H9 (cell line): ENCODE measurements at regions not wholly inside any gene's neighbourhood (a gene's known extent, or its start where the extent isn't known, plus 50 kb on each side); places are given as distances from the start of the nearest gene placed in this dataset.

ENCODE experiments used
- DNase-seq: peaks from one replicate; pipeline ENCODE4 v3.0.0-alpha.2; 2017
- H2AFZ ChIP-seq: one replicate; pipeline ENCODE4 v1.6.1; 2013; ENCODE audit warnings: mild to moderate bottlenecking, low read length, control low read depth, moderate library complexity
- H2AK5ac ChIP-seq: 2 replicates; pipeline ENCODE4 v1.6.1; 2013; ENCODE audit warnings: low read length, control low read depth, mixed read lengths; ENCODE audit not compliant: insufficient read length
- H2BK120ac ChIP-seq: one replicate; pipeline ENCODE4 v1.6.1; 2013; ENCODE audit warnings: low read depth, mild to moderate bottlenecking, low read length, control low read depth, inconsistent platforms; ENCODE audit not compliant: poor library complexity, severe bottlenecking
- H2BK12ac ChIP-seq: 2 replicates; pipeline ENCODE4 v1.6.1; 2013; ENCODE audit warnings: low read length, control low read depth, mixed read lengths, low read depth; ENCODE audit not compliant: insufficient read length
- H2BK15ac ChIP-seq: 2 replicates; pipeline ENCODE4 v1.6.1; 2013; ENCODE audit warnings: low read depth, low read length, control low read depth
- H2BK20ac ChIP-seq: one replicate; pipeline ENCODE4 v1.6.1; 2013; ENCODE audit warnings: low read depth, mild to moderate bottlenecking, low read length, control low read depth, inconsistent platforms; ENCODE audit not compliant: poor library complexity, severe bottlenecking
- H2BK5ac ChIP-seq: 2 replicates; pipeline ENCODE4 v1.6.1; 2013; ENCODE audit warnings: low read length, control low read depth, mixed read lengths; ENCODE audit not compliant: insufficient read length
- H3K14ac ChIP-seq: 2 replicates; pipeline ENCODE4 v1.6.1; 2013; ENCODE audit warnings: low read length, control low read depth; ENCODE audit not compliant: insufficient read depth
- H3K18ac ChIP-seq: 2 replicates; pipeline ENCODE4 v1.6.1; 2013; ENCODE audit warnings: low read depth, mild to moderate bottlenecking, mixed read lengths, low read length, control low read depth; ENCODE audit not compliant: insufficient read length
- H3K23ac ChIP-seq: 2 replicates; pipeline ENCODE4 v1.6.1; 2013; ENCODE audit warnings: low read length, control low read depth, mixed read lengths, low read depth; ENCODE audit not compliant: insufficient read length
- H3K23me2 ChIP-seq: 2 replicates; pipeline ENCODE4 v1.6.1; 2013; ENCODE audit warnings: low read depth, mild to moderate bottlenecking, mixed read lengths, low read length, control low read depth; ENCODE audit not compliant: insufficient read length, poor library complexity, severe bottlenecking
- H3K27ac ChIP-seq: 2 replicates; pipeline ENCODE4 v1.5.1; 2013; ENCODE audit warnings: low read length, control low read depth, mixed read lengths, low read depth; ENCODE audit not compliant: insufficient read length
- H3K27me3 ChIP-seq: 2 replicates; pipeline ENCODE4 v1.6.1; 2013; ENCODE audit warnings: low read length, control low read depth, inconsistent platforms; ENCODE audit not compliant: insufficient read depth
- H3K4ac ChIP-seq: 2 replicates; pipeline ENCODE4 v1.6.1; 2013; ENCODE audit warnings: low read depth, mild to moderate bottlenecking, control low read depth, inconsistent platforms, low read length, moderate library complexity
- H3K4me1 ChIP-seq: 2 replicates; pipeline ENCODE4 v1.6.1; 2013; ENCODE audit warnings: low read length, control low read depth, inconsistent platforms; ENCODE audit not compliant: insufficient read depth
- H3K4me2 ChIP-seq: 2 replicates; pipeline ENCODE4 v1.6.1; 2013; ENCODE audit warnings: low read length, control low read depth, mixed read lengths; ENCODE audit not compliant: insufficient read length, insufficient read depth
- H3K56ac ChIP-seq: 2 replicates; pipeline ENCODE4 v1.6.1; 2013; ENCODE audit warnings: low read depth, mild to moderate bottlenecking, mixed read lengths, low read length, control low read depth; ENCODE audit not compliant: insufficient read length
- H3K79me1 ChIP-seq: 2 replicates; pipeline ENCODE4 v1.6.1; 2013; ENCODE audit warnings: low read depth, mild to moderate bottlenecking, moderate library complexity, low read length, control low read depth, inconsistent platforms; ENCODE audit not compliant: insufficient read depth, poor library complexity, severe bottlenecking
- H3K79me2 ChIP-seq: 2 replicates; pipeline ENCODE4 v1.6.1; 2013; ENCODE audit warnings: low read length, control low read depth, inconsistent platforms; ENCODE audit not compliant: insufficient read depth
- H3K9ac ChIP-seq: 2 replicates; pipeline ENCODE4 v1.6.1; 2013; ENCODE audit warnings: low read length, control low read depth, mixed read lengths; ENCODE audit not compliant: insufficient read length; ENCODE audit errors: extremely low read depth
- H3K9me3 ChIP-seq: one replicate; pipeline ENCODE4 v1.6.1; 2013; ENCODE audit warnings: low read depth, low read length, inconsistent platforms; ENCODE audit not compliant: control insufficient read depth
- H3T11ph ChIP-seq: one replicate; pipeline ENCODE4 v1.6.1; 2013; ENCODE audit warnings: mild to moderate bottlenecking, low read length, control low read depth, inconsistent platforms
- H4K20me1 ChIP-seq: one replicate; pipeline ENCODE4 v1.6.1; 2013; ENCODE audit not compliant: control insufficient read depth, insufficient read length, insufficient read depth
- H4K5ac ChIP-seq: 2 replicates; pipeline ENCODE4 v1.6.1; 2013; ENCODE audit warnings: low read depth, mild to moderate bottlenecking, mixed read lengths, low read length, control low read depth; ENCODE audit not compliant: insufficient read length
- H4K8ac ChIP-seq: replicated peaks from 2 replicates; pipeline ENCODE4 v1.6.1; 2013; ENCODE audit warnings: low read length, control low read depth, mixed read lengths, low read depth; ENCODE audit not compliant: insufficient read length
- H4K91ac ChIP-seq: 2 replicates; pipeline ENCODE4 v1.6.1; 2013; ENCODE audit warnings: low read depth, mild to moderate bottlenecking, moderate library complexity, mixed read lengths, low read length, control low read depth; ENCODE audit not compliant: insufficient read length
- H3K27ac Mint-ChIP-seq, 3 experiments: 2 replicates in 2 of 3; 3 replicates in 1 of 3; pipeline ENCODE4 v1.8.0; 2020 to 2021; ENCODE audit warnings: mixed read lengths in 3 of 3, mild to moderate bottlenecking in 1 of 3, moderate library complexity in 1 of 3
- H3K27me3 Mint-ChIP-seq: 2 replicates; pipeline ENCODE4 v1.8.0; 2021; ENCODE audit warnings: low read depth, mild to moderate bottlenecking, moderate library complexity, mixed read lengths
- H3K36me3 Mint-ChIP-seq, 3 experiments: 2 replicates in 2 of 3; 3 replicates in 1 of 3; pipeline ENCODE4 v1.8.0; 2020 to 2021; ENCODE audit warnings: low read depth in 3 of 3, mixed read lengths in 3 of 3; ENCODE audit not compliant: insufficient read depth in 1 of 3
- H3K4me1 Mint-ChIP-seq, 2 experiments: 2 replicates each; pipeline ENCODE4 v1.8.0; 2020; ENCODE audit warnings: mixed read lengths in 2 of 2
- H3K4me3 Mint-ChIP-seq, 2 experiments: 2 replicates in 1 of 2; 3 replicates in 1 of 2; pipeline ENCODE4 v1.8.0; 2020 to 2021; ENCODE audit warnings: mild to moderate bottlenecking in 2 of 2, mixed read lengths in 2 of 2, moderate library complexity in 1 of 2
- H3K9me3 Mint-ChIP-seq, 2 experiments: 2 replicates in 1 of 2; 3 replicates in 1 of 2; pipeline ENCODE4 v1.8.0; 2020; ENCODE audit warnings: mild to moderate bottlenecking in 2 of 2, mixed read lengths in 2 of 2, moderate library complexity in 1 of 2
- CTCF ChIP-seq: fragments of 200-600 bp; sonication (generic); conservative IDR thresholded peaks from 3 replicates; pipeline ENCODE4 v1.8.0; 2021; ENCODE audit warnings: antibody characterized with exemption, mild to moderate bottlenecking
- WGBS: extraction: QIAGEN DNeasy Blood & Tissue Kit; methylation state at CpG from one replicate; pipeline ENCODE4 v1.1.7; 2013; ENCODE audit warnings: missing lambda C conversion rate, low lambda C conversion rate, mixed read lengths; ENCODE audit not compliant: insufficient read length; ENCODE audit errors: extremely low coverage; 5-methylcytosine and 5-hydroxymethylcytosine counted together

- Mint-ChIP-seq H3K27me3 (peaks cover 2% of the 10 kb centered on the region; the same call in 1 of the 2 replicates), H3K9me3 (peaks cover 0 to 3% of the 10 kb centered on the region in 2 experiments; a peak in 3 of 5 replicates), H3K36me3 (peaks cover 0 to 3% (median 0%) of the 10 kb centered on the region in 3 experiments; a peak in 1 of 7 replicates), H3K4me3 (no peak overlapping the region; a peak in 1 of 5 replicates), H3K4me1 (peaks cover 5 to 13% of the 10 kb centered on the region in 2 experiments), H3K27ac (no peak overlapping the region; a peak in 1 of 7 replicates)
- no CpG with 5 or more reads among the region's 20 CpGs for WGBS
- Histone ChIP-seq H3K56ac (no peak overlapping the region), H2BK15ac (no peak overlapping the region), H4K8ac (no peak overlapping the region), H3K14ac (no peak overlapping the region), H3K23ac (no peak overlapping the region), H4K5ac (no peak overlapping the region), H2BK5ac (no peak overlapping the region), H3K23me2 (no peaks in the 10 kb centered on the region), H2BK20ac (no peak overlapping the region), H3K27ac (no peak overlapping the region), H3K79me1 (no peaks in the 10 kb centered on the region), H2AFZ (no peak overlapping the region), H3K27me3 (peaks cover 2% of the 10 kb centered on the region; the same call in 1 of the 2 replicates), H3K18ac (no peak overlapping the region), H3K4me2 (no peak overlapping the region), H2BK12ac (no peak overlapping the region), H3T11ph (no peak overlapping the region), H3K79me2 (no peaks in the 10 kb centered on the region), H3K4ac (no peak overlapping the region), H4K91ac (no peak overlapping the region), H4K20me1 (no peaks in the 10 kb centered on the region), H3K9me3 (no peaks in the 10 kb centered on the region), H3K4me1 (peaks cover 8% of the 10 kb centered on the region), H3K9ac (no peak overlapping the region), H2AK5ac (no peak overlapping the region), H2BK120ac (no peak overlapping the region)
- TF ChIP-seq CTCF, result no peak
- DNase-seq, result no peak
Observed at GRCh38 chr14:50049703-50050570, 66.4 kb downstream of the VCPKMT start.
